H9 (cell line): ENCODE measurements at regions not wholly inside any gene's neighbourhood (a gene's known extent, or its start where the extent isn't known, plus 50 kb on each side); places are given as distances from the start of the nearest gene placed in this dataset.

ENCODE experiments used
- DNase-seq: peaks from one replicate; pipeline ENCODE4 v3.0.0-alpha.2; 2017
- H2AFZ ChIP-seq: one replicate; pipeline ENCODE4 v1.6.1; 2013; ENCODE audit warnings: mild to moderate bottlenecking, low read length, control low read depth, moderate library complexity
- H2AK5ac ChIP-seq: 2 replicates; pipeline ENCODE4 v1.6.1; 2013; ENCODE audit warnings: low read length, control low read depth, mixed read lengths; ENCODE audit not compliant: insufficient read length
- H2BK120ac ChIP-seq: one replicate; pipeline ENCODE4 v1.6.1; 2013; ENCODE audit warnings: low read depth, mild to moderate bottlenecking, low read length, control low read depth, inconsistent platforms; ENCODE audit not compliant: poor library complexity, severe bottlenecking
- H2BK12ac ChIP-seq: 2 replicates; pipeline ENCODE4 v1.6.1; 2013; ENCODE audit warnings: low read length, control low read depth, mixed read lengths, low read depth; ENCODE audit not compliant: insufficient read length
- H2BK15ac ChIP-seq: 2 replicates; pipeline ENCODE4 v1.6.1; 2013; ENCODE audit warnings: low read depth, low read length, control low read depth
- H2BK20ac ChIP-seq: one replicate; pipeline ENCODE4 v1.6.1; 2013; ENCODE audit warnings: low read depth, mild to moderate bottlenecking, low read length, control low read depth, inconsistent platforms; ENCODE audit not compliant: poor library complexity, severe bottlenecking
- H2BK5ac ChIP-seq: 2 replicates; pipeline ENCODE4 v1.6.1; 2013; ENCODE audit warnings: low read length, control low read depth, mixed read lengths; ENCODE audit not compliant: insufficient read length
- H3K14ac ChIP-seq: 2 replicates; pipeline ENCODE4 v1.6.1; 2013; ENCODE audit warnings: low read length, control low read depth; ENCODE audit not compliant: insufficient read depth
- H3K18ac ChIP-seq: 2 replicates; pipeline ENCODE4 v1.6.1; 2013; ENCODE audit warnings: low read depth, mild to moderate bottlenecking, mixed read lengths, low read length, control low read depth; ENCODE audit not compliant: insufficient read length
- H3K23ac ChIP-seq: 2 replicates; pipeline ENCODE4 v1.6.1; 2013; ENCODE audit warnings: low read length, control low read depth, mixed read lengths, low read depth; ENCODE audit not compliant: insufficient read length
- H3K23me2 ChIP-seq: 2 replicates; pipeline ENCODE4 v1.6.1; 2013; ENCODE audit warnings: low read depth, mild to moderate bottlenecking, mixed read lengths, low read length, control low read depth; ENCODE audit not compliant: insufficient read length, poor library complexity, severe bottlenecking
- H3K27ac ChIP-seq: 2 replicates; pipeline ENCODE4 v1.5.1; 2013; ENCODE audit warnings: low read length, control low read depth, mixed read lengths, low read depth; ENCODE audit not compliant: insufficient read length
- H3K27me3 ChIP-seq: 2 replicates; pipeline ENCODE4 v1.6.1; 2013; ENCODE audit warnings: low read length, control low read depth, inconsistent platforms; ENCODE audit not compliant: insufficient read depth
- H3K4ac ChIP-seq: 2 replicates; pipeline ENCODE4 v1.6.1; 2013; ENCODE audit warnings: low read depth, mild to moderate bottlenecking, control low read depth, inconsistent platforms, low read length, moderate library complexity
- H3K4me1 ChIP-seq: 2 replicates; pipeline ENCODE4 v1.6.1; 2013; ENCODE audit warnings: low read length, control low read depth, inconsistent platforms; ENCODE audit not compliant: insufficient read depth
- H3K4me2 ChIP-seq: 2 replicates; pipeline ENCODE4 v1.6.1; 2013; ENCODE audit warnings: low read length, control low read depth, mixed read lengths; ENCODE audit not compliant: insufficient read length, insufficient read depth
- H3K56ac ChIP-seq: 2 replicates; pipeline ENCODE4 v1.6.1; 2013; ENCODE audit warnings: low read depth, mild to moderate bottlenecking, mixed read lengths, low read length, control low read depth; ENCODE audit not compliant: insufficient read length
- H3K79me1 ChIP-seq: 2 replicates; pipeline ENCODE4 v1.6.1; 2013; ENCODE audit warnings: low read depth, mild to moderate bottlenecking, moderate library complexity, low read length, control low read depth, inconsistent platforms; ENCODE audit not compliant: insufficient read depth, poor library complexity, severe bottlenecking
- H3K79me2 ChIP-seq: 2 replicates; pipeline ENCODE4 v1.6.1; 2013; ENCODE audit warnings: low read length, control low read depth, inconsistent platforms; ENCODE audit not compliant: insufficient read depth
- H3K9ac ChIP-seq: 2 replicates; pipeline ENCODE4 v1.6.1; 2013; ENCODE audit warnings: low read length, control low read depth, mixed read lengths; ENCODE audit not compliant: insufficient read length; ENCODE audit errors: extremely low read depth
- H3K9me3 ChIP-seq: one replicate; pipeline ENCODE4 v1.6.1; 2013; ENCODE audit warnings: low read depth, low read length, inconsistent platforms; ENCODE audit not compliant: control insufficient read depth
- H3T11ph ChIP-seq: one replicate; pipeline ENCODE4 v1.6.1; 2013; ENCODE audit warnings: mild to moderate bottlenecking, low read length, control low read depth, inconsistent platforms
- H4K20me1 ChIP-seq: one replicate; pipeline ENCODE4 v1.6.1; 2013; ENCODE audit not compliant: control insufficient read depth, insufficient read length, insufficient read depth
- H4K5ac ChIP-seq: 2 replicates; pipeline ENCODE4 v1.6.1; 2013; ENCODE audit warnings: low read depth, mild to moderate bottlenecking, mixed read lengths, low read length, control low read depth; ENCODE audit not compliant: insufficient read length
- H4K8ac ChIP-seq: replicated peaks from 2 replicates; pipeline ENCODE4 v1.6.1; 2013; ENCODE audit warnings: low read length, control low read depth, mixed read lengths, low read depth; ENCODE audit not compliant: insufficient read length
- H4K91ac ChIP-seq: 2 replicates; pipeline ENCODE4 v1.6.1; 2013; ENCODE audit warnings: low read depth, mild to moderate bottlenecking, moderate library complexity, mixed read lengths, low read length, control low read depth; ENCODE audit not compliant: insufficient read length
- H3K27ac Mint-ChIP-seq, 3 experiments: 2 replicates in 2 of 3; 3 replicates in 1 of 3; pipeline ENCODE4 v1.8.0; 2020 to 2021; ENCODE audit warnings: mixed read lengths in 3 of 3, mild to moderate bottlenecking in 1 of 3, moderate library complexity in 1 of 3
- H3K27me3 Mint-ChIP-seq: 2 replicates; pipeline ENCODE4 v1.8.0; 2021; ENCODE audit warnings: low read depth, mild to moderate bottlenecking, moderate library complexity, mixed read lengths
- H3K36me3 Mint-ChIP-seq, 3 experiments: 2 replicates in 2 of 3; 3 replicates in 1 of 3; pipeline ENCODE4 v1.8.0; 2020 to 2021; ENCODE audit warnings: low read depth in 3 of 3, mixed read lengths in 3 of 3; ENCODE audit not compliant: insufficient read depth in 1 of 3
- H3K4me1 Mint-ChIP-seq, 2 experiments: 2 replicates each; pipeline ENCODE4 v1.8.0; 2020; ENCODE audit warnings: mixed read lengths in 2 of 2
- H3K4me3 Mint-ChIP-seq, 2 experiments: 2 replicates in 1 of 2; 3 replicates in 1 of 2; pipeline ENCODE4 v1.8.0; 2020 to 2021; ENCODE audit warnings: mild to moderate bottlenecking in 2 of 2, mixed read lengths in 2 of 2, moderate library complexity in 1 of 2
- H3K9me3 Mint-ChIP-seq, 2 experiments: 2 replicates in 1 of 2; 3 replicates in 1 of 2; pipeline ENCODE4 v1.8.0; 2020; ENCODE audit warnings: mild to moderate bottlenecking in 2 of 2, mixed read lengths in 2 of 2, moderate library complexity in 1 of 2
- CTCF ChIP-seq: fragments of 200-600 bp; sonication (generic); conservative IDR thresholded peaks from 3 replicates; pipeline ENCODE4 v1.8.0; 2021; ENCODE audit warnings: antibody characterized with exemption, mild to moderate bottlenecking
- WGBS: extraction: QIAGEN DNeasy Blood & Tissue Kit; methylation state at CpG from one replicate; pipeline ENCODE4 v1.1.7; 2013; ENCODE audit warnings: missing lambda C conversion rate, low lambda C conversion rate, mixed read lengths; ENCODE audit not compliant: insufficient read length; ENCODE audit errors: extremely low coverage; 5-methylcytosine and 5-hydroxymethylcytosine counted together

- no peak for DNase-seq
- Histone ChIP-seq H4K5ac (no peak overlapping the region), H3K79me1 (no peaks in the 10 kb centered on the region), H4K8ac (no peak overlapping the region), H3K4me2 (no peak overlapping the region), H3K23ac (no peak overlapping the region), H2BK15ac (no peak overlapping the region), H3K79me2 (no peaks in the 10 kb centered on the region), H2BK20ac (no peak overlapping the region), H3T11ph (no peak overlapping the region), H3K14ac (no peak overlapping the region), H3K56ac (no peak overlapping the region), H3K23me2 (no peaks in the 10 kb centered on the region), H3K9ac (no peak overlapping the region), H2BK120ac (no peak overlapping the region), H3K18ac (no peak overlapping the region), H2BK12ac (no peak overlapping the region), H2BK5ac (no peak overlapping the region), H4K20me1 (no peaks in the 10 kb centered on the region), H3K4me1 (no peaks in the 10 kb centered on the region), H3K9me3 (no peaks in the 10 kb centered on the region), H3K27me3 (peaks cover 2% of the 10 kb centered on the region; the same call in 1 of the 2 replicates), H2AK5ac (no peak overlapping the region), H3K4ac (no peak overlapping the region), H2AFZ (no peak overlapping the region), H4K91ac (no peak overlapping the region), H3K27ac (no peak overlapping the region)
- WGBS: no CpG with 5 or more reads among the region's 1 CpG
- no peak for TF ChIP-seq CTCF
- no peaks in the 10 kb centered on the region for H3K36me3 Mint-ChIP-seq
- H3K9me3 Mint-ChIP-seq: no peaks in the 10 kb centered on the region
- H3K4me1 Mint-ChIP-seq: peaks cover 2 to 11% of the 10 kb centered on the region in 2 experiments
- H3K27ac Mint-ChIP-seq: no peak overlapping the region
- H3K4me3 Mint-ChIP-seq: no peak overlapping the region
- H3K27me3 Mint-ChIP-seq: no peaks in the 10 kb centered on the region; the same call in 1 of the 2 replicates
These were observed 88.5 kb upstream of the TACR1 start for GRCh38 chr2:75287624-75288316.
